HCT116 (cell line): ENCODE measurements at regions not wholly inside any gene's neighbourhood (a gene's known extent, or its start where the extent isn't known, plus 50 kb on each side); places are given as distances from the start of the nearest gene placed in this dataset.

ENCODE experiments used
- ATAC-seq: fragments of 200-7000 bp; cut with Tn5 transposase; 2 replicates; pipeline ENCODE4 v1.9.1; 2020; ENCODE audit warnings: mild to moderate bottlenecking, moderate library complexity
- BruUV-seq: library from RNA; stranded (reverse); fragments of 400-500 nt; replicated peaks from 2 replicates; lab custom pipeline; 2021; lab: Mats Ljungman, UMichigan
- CTCF ChIA-PET: fragments of 300-600 bp; sonication (Branson Sonifier 250); formaldehyde crosslinking; loops from one replicate; lab custom pipeline; 2021; ENCODE audit warnings: antibody characterized with exemption; lab: Charles Lee
- POLR2A ChIA-PET: fragments of 300-600, 350-600 bp; sonication (Branson Sonifier 250); formaldehyde crosslinking; loops from one replicate; lab custom pipeline; 2021; ENCODE audit warnings: antibody characterized with exemption; lab: Charles Lee
- RAD21 ChIA-PET, 2 experiments: fragments of 300-600 bp; sonication (Branson Sonifier 250); formaldehyde crosslinking; loops; one replicate each; lab custom pipeline; 2023; ENCODE audit warnings: low total read pairs in 2 of 2; ENCODE audit not compliant: uncharacterized antibody in 2 of 2, unreplicated experiment in 2 of 2, low non-redundant PET in 1 of 2; lab: Charles Lee
- DNase-seq: peaks from one replicate; pipeline ENCODE4 v3.0.0-alpha.2; 2010; ENCODE audit warnings: low read depth, low spot score
- H2AFZ ChIP-seq: fragments of 200-600 bp; shearing (Covaris generic), sonication (generic); 2 replicates; pipeline ENCODE4 v1.6.1; 2017; ENCODE audit warnings: low read depth, mixed run types, mixed read lengths, antibody characterized with exemption, low read length; ENCODE audit not compliant: poor library complexity, severe bottlenecking
- H3K27ac ChIP-seq: 2 replicates; pipeline ENCODE4 v1.5.1; 2012; ENCODE audit warnings: low read depth, low read length
- H3K27me3 ChIP-seq: fragments of 200-600 bp; sonication (generic); 2 replicates; pipeline ENCODE4 v1.6.1; 2016; ENCODE audit warnings: mixed run types, low read length, mixed read lengths; ENCODE audit not compliant: insufficient read depth
- H3K36me3 ChIP-seq, 2 experiments: fragments of 200-500 bp in 1 of 2; fragments of 200-600 bp in 1 of 2; sonication (Bioruptor generic) in 1 of 2; sonication (generic) in 1 of 2; 2 replicates each; pipeline versions ENCODE4 v1.5.1 to v1.6.1; 2014 to 2016; ENCODE audit warnings: low read length in 2 of 2, inconsistent platforms in 1 of 2, mixed read lengths in 1 of 2, mixed run types in 1 of 2; ENCODE audit not compliant: insufficient read depth in 2 of 2, control insufficient read depth in 1 of 2
- H3K4me1 ChIP-seq, 2 experiments: fragments of 200-600 bp in 1 of 2; sonication (generic) in 1 of 2; 2 replicates each; pipeline versions ENCODE4 v1.5.1 to v1.6.1; 2012 to 2017; ENCODE audit warnings: low read length in 2 of 2, inconsistent platforms in 1 of 2, mild to moderate bottlenecking in 1 of 2, mixed read lengths in 1 of 2, mixed run types in 1 of 2, moderate library complexity in 1 of 2; ENCODE audit not compliant: insufficient read depth in 2 of 2, control insufficient read depth in 1 of 2
- H3K4me2 ChIP-seq: fragments of 200-600 bp; sonication (generic); 2 replicates; pipeline ENCODE4 v1.6.1; 2017; ENCODE audit warnings: mixed run types, low read length, mixed read lengths
- H3K4me3 ChIP-seq, 2 experiments: fragments of 200-600 bp in 1 of 2; sonication (generic) in 1 of 2; replicated peaks in 1 of 2; 2 replicates each; pipeline ENCODE4 v1.5.1; 2011 to 2016; ENCODE audit warnings: low read length in 2 of 2, control low read depth in 1 of 2, low read depth in 1 of 2, mild to moderate bottlenecking in 1 of 2, mixed read lengths in 1 of 2, mixed run types in 1 of 2
- H3K79me2 ChIP-seq: fragments of 200-600 bp; sonication (generic); 2 replicates; pipeline ENCODE4 v1.6.1; 2017; ENCODE audit warnings: mild to moderate bottlenecking, mixed run types, low read length, moderate library complexity, mixed read lengths; ENCODE audit not compliant: insufficient read depth
- H3K9ac ChIP-seq: fragments of 200-600 bp; sonication (generic); 2 replicates; pipeline ENCODE4 v1.6.1; 2016; ENCODE audit warnings: low read length, mixed read lengths
- H3K9me2 ChIP-seq: fragments of 200-600 bp; sonication (generic), shearing (Covaris generic); 2 replicates; pipeline ENCODE4 v1.6.1; 2017; ENCODE audit warnings: mixed run types, mild to moderate bottlenecking, moderate library complexity; ENCODE audit not compliant: insufficient read depth
- H3K9me3 ChIP-seq, 2 experiments: fragments of 200-500 bp in 1 of 2; fragments of 200-600 bp in 1 of 2; sonication (Bioruptor generic) in 1 of 2; sonication (generic) in 1 of 2; 2 replicates each; pipeline ENCODE4 v1.6.1; 2014 to 2017; ENCODE audit warnings: low read length in 2 of 2, mixed read lengths in 2 of 2, inconsistent platforms in 1 of 2, low read depth in 1 of 2, mild to moderate bottlenecking in 1 of 2, mixed run types in 1 of 2, moderate library complexity in 1 of 2; ENCODE audit not compliant: control insufficient read depth in 1 of 2, insufficient read depth in 1 of 2
- H4K20me1 ChIP-seq: fragments of 200-600 bp; sonication (generic), shearing (Covaris generic); 2 replicates; pipeline ENCODE4 v1.6.1; 2017; ENCODE audit warnings: mixed run types, mild to moderate bottlenecking, moderate library complexity; ENCODE audit not compliant: insufficient read depth
- CBX3 ChIP-seq: IDR thresholded peaks from 2 replicates; pipeline ENCODE4 v1.6.1; 2012; ENCODE audit warnings: low read depth
- CEBPB ChIP-seq: IDR thresholded peaks from 2 replicates; pipeline ENCODE4 v1.6.1; 2012; ENCODE audit warnings: low read depth
- CTCF ChIP-seq, 3 experiments: fragments of 200-600 bp in 1 of 3; sonication (generic) in 1 of 3; IDR thresholded peaks in 2 of 3; conservative IDR thresholded peaks in 1 of 3; 2 replicates each; pipeline ENCODE4 v1.5.1; 2012 to 2017; ENCODE audit warnings: low read depth in 2 of 3, low read length in 2 of 3, antibody characterized with exemption in 1 of 3, borderline replicate concordance in 1 of 3, control low read depth in 1 of 3, mild to moderate bottlenecking in 1 of 3, mixed read lengths in 1 of 3, mixed run types in 1 of 3, moderate library complexity in 1 of 3; ENCODE audit not compliant: insufficient read depth in 1 of 3
- EGR1 ChIP-seq: IDR thresholded peaks from 2 replicates; pipeline ENCODE4 v1.6.1; 2012; ENCODE audit warnings: low read depth
- ELF1 ChIP-seq: IDR thresholded peaks from 2 replicates; pipeline ENCODE4 v1.6.1; 2012; ENCODE audit warnings: low read depth, borderline replicate concordance
- EZH2 ChIP-seq: fragments of 200-600 bp; sonication (generic); IDR thresholded peaks from 2 replicates; pipeline ENCODE4 v1.6.1; 2017; ENCODE audit warnings: antibody characterized with exemption, mixed run types
- EZH2phosphoT487 ChIP-seq: fragments of 200-600 bp; IDR thresholded peaks from 2 replicates; pipeline ENCODE4 v1.6.1; 2018; ENCODE audit warnings: antibody characterized with exemption, borderline replicate concordance
- FOSL1 ChIP-seq: IDR thresholded peaks from 2 replicates; pipeline ENCODE4 v1.6.1; 2012; ENCODE audit warnings: low read depth
- JUND ChIP-seq: IDR thresholded peaks from 2 replicates; pipeline ENCODE4 v1.6.1; 2012
- MAX ChIP-seq: IDR thresholded peaks from 2 replicates; pipeline ENCODE4 v1.6.1; 2012
- POLR2A ChIP-seq: IDR thresholded peaks from 2 replicates; pipeline ENCODE4 v1.7.0; 2011; ENCODE audit warnings: borderline replicate concordance; ENCODE audit not compliant: insufficient read depth, insufficient read length; ENCODE audit errors: extremely low read depth
- POLR2AphosphoS5 ChIP-seq: IDR thresholded peaks from 2 replicates; pipeline ENCODE4 v1.6.1; 2011; ENCODE audit warnings: mild to moderate bottlenecking, low read depth, low read length, moderate library complexity
- RAD21 ChIP-seq: IDR thresholded peaks from 2 replicates; pipeline ENCODE4 v1.6.1; 2012; ENCODE audit warnings: low read depth, mild to moderate bottlenecking
- SIN3A ChIP-seq: IDR thresholded peaks from 2 replicates; pipeline ENCODE4 v1.6.1; 2012; ENCODE audit warnings: low read depth
- TCF7L2 ChIP-seq: IDR thresholded peaks from 2 replicates; pipeline ENCODE4 v1.7.0; 2011; ENCODE audit warnings: borderline replicate concordance, inconsistent platforms; ENCODE audit not compliant: insufficient read depth, insufficient read length; ENCODE audit errors: extremely low read depth
- ZNF274 ChIP-seq: fragments of 200-500 bp; sonication (Bioruptor generic); IDR thresholded peaks from 2 replicates; pipeline ENCODE4 v1.6.1; 2014; ENCODE audit warnings: mild to moderate bottlenecking, low read depth, low read length, inconsistent platforms
- intact Hi-C: fragments of 100-400 bp; cut with micrococcal nuclease; formaldehyde crosslinking; loops from 2 replicates; pipeline ENCODE4 v1.10.0; 2022

GRCh38 chr4:81667539-81667938, 195.8 kb upstream of the RASGEF1B start:
- POLR2A ChIA-PET: no interaction called here
- CTCF ChIA-PET: no interaction called here

GRCh38 chr4:81666491-81666890, 194.8 kb upstream of the RASGEF1B start:
- DNase-seq (no peak), ATAC-seq (no peak)
- ChIA-PET CTCF (no interaction called here), POLR2A (no interaction called here), RAD21 (no interaction called here)
- H3K9me3 ChIP-seq: no peaks in the 10 kb centered on the region
- BruUV-seq: no TSS peak
- H3K9me2 ChIP-seq: no peaks in the 10 kb centered on the region
- H3K4me2 ChIP-seq: no peak overlapping the region
- no peak overlapping the region for H3K27ac ChIP-seq
- H3K4me3 ChIP-seq: no peak overlapping the region
- H4K20me1 ChIP-seq: no peaks in the 10 kb centered on the region
- intact Hi-C loops: no loop called here
- H3K27me3 ChIP-seq: peaks cover 11% of the 10 kb centered on the region; the same call in 1 of the 2 replicates
- no peaks in the 10 kb centered on the region for H3K4me1 ChIP-seq
- no peak overlapping the region for H2AFZ ChIP-seq
- no peaks in the 10 kb centered on the region for H3K79me2 ChIP-seq
- H3K36me3 ChIP-seq: no peaks in the 10 kb centered on the region
- H3K9ac ChIP-seq: no peak overlapping the region
- TF ChIP-seq EGR1 (no peak), ZNF274 (no peak), RAD21 (no peak), MAX (no peak), TCF7L2 (no peak), POLR2AphosphoS5 (no peak), CBX3 (no peak), CEBPB (no peak), EZH2phosphoT487 (no peak), EZH2 (no peak), ELF1 (no peak), JUND (no peak), SIN3A (no peak), FOSL1 (no peak), POLR2A (no peak)

More at GRCh38 chr4:81667539-81667938, 195.8 kb upstream of the RASGEF1B start:
- no peak for ATAC-seq
- no peak overlapping the region for H3K27ac ChIP-seq
- no peak for TF ChIP-seq CBX3
- TF ChIP-seq CTCF (IDR thresholded peaks at IDR 0.05 in 2 of 3, conservative IDR thresholded peaks at IDR 0.05 in 1 of 3; ENCODE audit: borderline replicate concordance in 1 of 3, insufficient read depth in 1 of 3, low read depth in 2 of 3, low read length in 2 of 3): no peak
- TF ChIP-seq, all 23 proteins: peak for 0
- Histone ChIP-seq H3K9me3 (no peaks in the 10 kb centered on the region), H3K4me1 (no peaks in the 10 kb centered on the region), H3K4me3 (no peak overlapping the region), H3K36me3 (no peaks in the 10 kb centered on the region), H3K9me2 (no peaks in the 10 kb centered on the region), H3K79me2 (no peaks in the 10 kb centered on the region), H3K9ac (no peak overlapping the region), H3K27me3 (peaks cover 11% of the 10 kb centered on the region; the same call in 1 of the 2 replicates), H3K4me2 (no peak overlapping the region), H4K20me1 (no peaks in the 10 kb centered on the region), H2AFZ (no peak overlapping the region)
- no TSS peak for BruUV-seq
- DNase-seq: no peak
- RAD21 ChIA-PET: no interaction called here
- intact Hi-C loops: no loop called here
